Upper lobe of left lung (tissue), 6 donors: ENCODE measurements at regions not wholly inside any gene's neighbourhood (a gene's known extent, or its start where the extent isn't known, plus 50 kb on each side); places are given as distances from the start of the nearest gene placed in this dataset.

Experiments
- ATAC-seq, 2 donors: fragments of 200-7000 bp; cut with Tn5 transposase; one replicate each; pipeline ENCODE4 v1.9.1; 2022; ENCODE audit warnings: mild to moderate bottlenecking in 2 of 2, moderate library complexity in 2 of 2; ENCODE audit not compliant: low FRiP score in 2 of 2
- DNase-seq, 2 donors: peaks; one replicate each; pipeline ENCODE4 v3.0.0-alpha.2; 2019 to 2020
- H3K27ac ChIP-seq, 4 donors: fragments of 200-600 bp; sonication (generic); one replicate each; pipeline ENCODE4 v1.5.1; 2016 to 2019
- H3K27me3 ChIP-seq, 4 donors: fragments of 200-600 bp; sonication (generic); one replicate each; pipeline ENCODE4 v1.5.1; 2017 to 2019
- H3K36me3 ChIP-seq, 4 donors: fragments of 200-600 bp; sonication (generic); one replicate each; pipeline ENCODE4 v1.5.1; 2016 to 2019
- H3K4me1 ChIP-seq, 4 donors: fragments of 200-600 bp; sonication (generic); one replicate each; pipeline ENCODE4 v1.5.1; 2018 to 2019
- H3K4me3 ChIP-seq, 4 donors: fragments of 200-600 bp; sonication (generic); one replicate each; pipeline ENCODE4 v1.5.1; 2017 to 2019; ENCODE audit warnings: mild to moderate bottlenecking in 2 of 4, moderate library complexity in 1 of 4
- H3K9me3 ChIP-seq, 4 donors: fragments of 200-600 bp; sonication (generic); one replicate each; pipeline ENCODE4 v1.5.1; 2018 to 2019
- CTCF ChIP-seq, 6 experiments: fragments of 450-650 bp in 4 of 6; fragments of 200-600 bp in 2 of 6; sonication (generic) in 2 of 6; IDR thresholded peaks; one replicate each; pipeline ENCODE4 v1.5.1; 2016 to 2019; ENCODE audit warnings: antibody characterized with exemption in 6 of 6
- EP300 ChIP-seq, 4 donors: sonication (generic); formaldehyde crosslinking; IDR thresholded peaks; one replicate each; pipeline ENCODE4 v1.5.1; 2017; ENCODE audit warnings: antibody characterized with exemption in 4 of 4, control low read depth in 2 of 4
- POLR2A ChIP-seq, 4 donors: fragments of 450-650 bp; IDR thresholded peaks; one replicate each; pipeline ENCODE4 v1.5.1; 2016 to 2017; ENCODE audit warnings: antibody characterized with exemption in 4 of 4, mild to moderate bottlenecking in 2 of 4
- POLR2AphosphoS5 ChIP-seq, 2 donors: sonication (generic); formaldehyde crosslinking; IDR thresholded peaks; one replicate each; pipeline ENCODE4 v1.5.1; 2017; ENCODE audit warnings: antibody characterized with exemption in 2 of 2
- WGBS, 2 donors: methylation state at CpG; one replicate each; pipeline ENCODE4 v1.1.5; 2017 to 2018; 5-methylcytosine and 5-hydroxymethylcytosine counted together
- donor health status: DM: no; HTN: no; CAD: no; lungs with moderate emphysema.
- donor health status: DM: no; HTN: yes; CAD: no; lungs with severe emphysema.

GRCh38 chr5:88555674-88556073, 287.0 kb upstream of the TMEM161B start:
- H3K36me3 ChIP-seq = no peaks in the 10 kb centered on the region
- H3K4me1 ChIP-seq = no peaks in the 10 kb centered on the region
- H3K27ac ChIP-seq = no peak overlapping the region
- TF ChIP-seq POLR2AphosphoS5 (IDR thresholded peaks at IDR 0.05) (no peak), POLR2A (IDR thresholded peaks at IDR 0.05) (no peak), EP300 (IDR thresholded peaks at IDR 0.05) (no peak), CTCF (IDR thresholded peaks at IDR 0.05) (no peak)
- DNase-seq = no peak
- ATAC-seq = no peak
- no peaks in the 10 kb centered on the region for H3K9me3 ChIP-seq
- WGBS, 2 donors = 19 to 21% methylated on average over 4 of the region's 4 CpGs
- no peak overlapping the region for H3K4me3 ChIP-seq
- H3K27me3 ChIP-seq = no peaks in the 10 kb centered on the region

- Histone ChIP-seq H3K27ac (no peak overlapping the region), H3K4me3 (no peak overlapping the region), H3K36me3 (no peaks in the 10 kb centered on the region), H3K9me3 (no peaks in the 10 kb centered on the region), H3K27me3 (no peaks in the 10 kb centered on the region), H3K4me1 (no peaks in the 10 kb centered on the region)
- TF ChIP-seq EP300 (IDR thresholded peaks at IDR 0.05) (no peak), POLR2AphosphoS5 (IDR thresholded peaks at IDR 0.05) (no peak), POLR2A (IDR thresholded peaks at IDR 0.05) (no peak), CTCF (IDR thresholded peaks at IDR 0.05) (no peak)
- ATAC-seq (no peak), DNase-seq (no peak)
Observed at GRCh38 chr5:88553986-88554385, 285.3 kb upstream of the TMEM161B start.

- TF ChIP-seq CTCF (IDR thresholded peaks at IDR 0.05) = no peak
- no peak for TF ChIP-seq POLR2A (IDR thresholded peaks at IDR 0.05)
- no peak for TF ChIP-seq EP300 (IDR thresholded peaks at IDR 0.05)
- no peak for TF ChIP-seq POLR2AphosphoS5 (IDR thresholded peaks at IDR 0.05)
- ATAC-seq (no peak), DNase-seq (no peak)
- no peaks in the 10 kb centered on the region for H3K4me1 ChIP-seq
- no peaks in the 10 kb centered on the region for H3K27me3 ChIP-seq
- H3K36me3 ChIP-seq = no peaks in the 10 kb centered on the region
- H3K4me3 ChIP-seq = no peak overlapping the region
- no peaks in the 10 kb centered on the region for H3K9me3 ChIP-seq
- WGBS, 2 donors = 89 to 93% methylated on average over 5 of the region's 5 CpGs
- H3K27ac ChIP-seq = no peak overlapping the region
Observed at GRCh38 chr5:88553136-88553875, 284.7 kb upstream of the TMEM161B start.

- no peaks in the 10 kb centered on the region for H3K36me3 ChIP-seq
- TF ChIP-seq POLR2AphosphoS5 (IDR thresholded peaks at IDR 0.05) (no peak), EP300 (IDR thresholded peaks at IDR 0.05) (no peak), POLR2A (IDR thresholded peaks at IDR 0.05) (no peak), CTCF (IDR thresholded peaks at IDR 0.05) (no peak)
- H3K4me1 ChIP-seq = no peaks in the 10 kb centered on the region
- H3K27ac ChIP-seq = no peak overlapping the region
- no peaks in the 10 kb centered on the region for H3K27me3 ChIP-seq
- WGBS, 2 donors = 81 to 86% methylated on average over 4 of the region's 4 CpGs
- no peak overlapping the region for H3K4me3 ChIP-seq
- DNase-seq (no peak), ATAC-seq (no peak)
- H3K9me3 ChIP-seq = no peaks in the 10 kb centered on the region
Observed at GRCh38 chr5:88552426-88552825, 283.8 kb upstream of the TMEM161B start.

- no peak overlapping the region for H3K27ac ChIP-seq
- no peak overlapping the region for H3K4me3 ChIP-seq
- DNase-seq (no peak), ATAC-seq (no peak)
- no peaks in the 10 kb centered on the region for H3K9me3 ChIP-seq
- H3K27me3 ChIP-seq = no peaks in the 10 kb centered on the region
- H3K36me3 ChIP-seq = no peaks in the 10 kb centered on the region
- H3K4me1 ChIP-seq = no peaks in the 10 kb centered on the region
- WGBS, 2 donors = 56 to 67% methylated on average over 10 of the region's 10 CpGs
- TF ChIP-seq EP300 (IDR thresholded peaks at IDR 0.05) (no peak), POLR2AphosphoS5 (IDR thresholded peaks at IDR 0.05) (no peak), POLR2A (IDR thresholded peaks at IDR 0.05) (no peak), CTCF (IDR thresholded peaks at IDR 0.05) (no peak)
Observed at GRCh38 chr5:88551724-88552345, 283.2 kb upstream of the TMEM161B start.
